B cell (primary cell): ENCODE measurements at regions not wholly inside any gene's neighbourhood (a gene's known extent, or its start where the extent isn't known, plus 50 kb on each side); places are given as distances from the start of the nearest gene placed in this dataset.

Experiments used
- ATAC-seq: fragments of 200-7000 bp; cut with Tn5 transposase; one replicate; pipeline ENCODE4 v1.10.0; 2021; ENCODE audit warnings: low read depth, mild to moderate bottlenecking, moderate number of reproducible peaks, moderate library complexity
- CTCF ChIA-PET: fragments of 350-600 bp; sonication (Branson Sonifier 250); formaldehyde crosslinking; loops from one replicate; lab custom pipeline; 2021; ENCODE audit warnings: antibody characterized with exemption, inconsistent platforms; lab: Charles Lee
- POLR2A ChIA-PET: fragments of 350-600 bp; sonication (Branson Sonifier 250); formaldehyde crosslinking; loops from one replicate; lab custom pipeline; 2021; ENCODE audit warnings: antibody characterized with exemption; lab: Charles Lee
- DNase-seq: peaks from one replicate; pipeline ENCODE4 v3.0.0; 2013
- H2AFZ ChIP-seq: 2 replicates; pipeline ENCODE4 v1.6.1; 2012; ENCODE audit warnings: mild to moderate bottlenecking, low read depth, low read length; ENCODE audit not compliant: insufficient read depth, poor library complexity, severe bottlenecking
- H3K27ac ChIP-seq, 2 donors: 1 replicate in 1 of 2; 2 replicates in 1 of 2; pipeline ENCODE4 v1.5.1; 2012 to 2013; ENCODE audit warnings: low read length in 2 of 2, mild to moderate bottlenecking in 2 of 2, moderate library complexity in 1 of 2
- H3K27me3 ChIP-seq, 4 experiments: fragments of 200-600 bp in 1 of 4; sonication (generic) in 1 of 4; replicated peaks in 1 of 4; 1 replicate in 2 of 4; 2 replicates in 2 of 4; pipeline versions ENCODE4 v1.6.1 to v1.7.0; 2013 to 2016; ENCODE audit warnings: low read length in 3 of 4, mild to moderate bottlenecking in 2 of 4, mixed read lengths in 1 of 4, moderate library complexity in 1 of 4; ENCODE audit not compliant: insufficient read depth in 4 of 4, control insufficient read depth in 3 of 4; ENCODE audit errors: control extremely low read depth in 1 of 4
- H3K36me3 ChIP-seq, 2 experiments: replicated peaks in 1 of 2; 1 replicate in 1 of 2; 2 replicates in 1 of 2; pipeline versions ENCODE4 v1.6.1 to v1.7.1; 2013; ENCODE audit warnings: low read length in 1 of 2; ENCODE audit not compliant: insufficient read depth in 2 of 2, control insufficient read depth in 1 of 2; ENCODE audit errors: control extremely low read depth in 1 of 2, extremely low read depth in 1 of 2
- H3K4me1 ChIP-seq, 2 donors: fragments of 200-600 bp in 1 of 2; sonication (generic) in 1 of 2; 1 replicate in 1 of 2; 2 replicates in 1 of 2; pipeline versions ENCODE4 v1.5.1 to v1.6.1; 2013 to 2017; ENCODE audit warnings: low read length in 2 of 2; ENCODE audit not compliant: control insufficient read depth in 2 of 2, insufficient read depth in 2 of 2
- H3K4me2 ChIP-seq: replicated peaks from 2 replicates; pipeline ENCODE3; 2012; ENCODE audit warnings: mild to moderate bottlenecking, low read depth, low read length; ENCODE audit not compliant: poor library complexity, severe bottlenecking
- H3K4me3 ChIP-seq, 5 experiments: fragments of 200-600 bp in 1 of 5; sonication (generic) in 1 of 5; 1 replicate in 3 of 5; 2 replicates in 2 of 5; pipeline versions ENCODE4 v1.5.1 to v1.7.0; 2011 to 2016; ENCODE audit warnings: low read length in 4 of 5, mild to moderate bottlenecking in 4 of 5, low read depth in 2 of 5, control low read depth in 1 of 5, moderate library complexity in 1 of 5; ENCODE audit not compliant: insufficient read depth in 1 of 5; ENCODE audit errors: control extremely low read depth in 1 of 5, extremely low read depth in 1 of 5
- H3K79me2 ChIP-seq: fragments of 200-600 bp; sonication (generic); one replicate; pipeline ENCODE4 v1.6.0; 2016; ENCODE audit warnings: low read length; ENCODE audit not compliant: control insufficient read depth, insufficient read depth
- H3K9ac ChIP-seq: fragments of 200-600 bp; sonication (generic); 2 replicates; pipeline ENCODE4 v1.6.1; 2017; ENCODE audit warnings: mild to moderate bottlenecking, low read length, moderate library complexity
- H3K9me3 ChIP-seq, 3 donors: one replicate each; pipeline versions ENCODE4 v1.6.1 to v1.7.1; 2013; ENCODE audit warnings: low read length in 2 of 3; ENCODE audit not compliant: control insufficient read depth in 2 of 3, insufficient read depth in 1 of 3; ENCODE audit errors: control extremely low read depth in 1 of 3
- H4K20me1 ChIP-seq: 2 replicates; pipeline ENCODE4 v1.6.0; 2012; ENCODE audit warnings: mild to moderate bottlenecking, low read length; ENCODE audit not compliant: insufficient read depth, control insufficient read depth, poor library complexity, severe bottlenecking
- H3K27ac Mint-ChIP-seq: one replicate; pipeline ENCODE4 v1.8.0; 2021; ENCODE audit warnings: mixed read lengths
- H3K27me3 Mint-ChIP-seq: one replicate; pipeline ENCODE4 v1.8.0; 2021; ENCODE audit warnings: mixed read lengths
- H3K4me1 Mint-ChIP-seq: one replicate; pipeline ENCODE4 v1.8.0; 2021; ENCODE audit warnings: mixed read lengths
- H3K4me3 Mint-ChIP-seq: one replicate; pipeline ENCODE4 v1.8.0; 2021; ENCODE audit warnings: mixed read lengths
- H3K9me3 Mint-ChIP-seq: one replicate; pipeline ENCODE4 v1.8.0; 2022; ENCODE audit warnings: mixed read lengths; ENCODE audit not compliant: insufficient read depth
- CTCF ChIP-seq: fragments of 200-600 bp; IDR thresholded peaks from one replicate; pipeline ENCODE4 v1.8.0; 2022; ENCODE audit warnings: antibody characterized with exemption, mild to moderate bottlenecking
- EZH2 ChIP-seq: IDR thresholded peaks from 2 replicates; pipeline ENCODE4 v1.6.1; 2012; ENCODE audit warnings: borderline replicate concordance, low read depth, mild to moderate bottlenecking, moderate library complexity, low read length; ENCODE audit not compliant: insufficient read depth, poor library complexity, severe bottlenecking
- WGBS: methylation state at CpG from one replicate; pipeline ENCODE4 v1.1.5; 2013; ENCODE audit warnings: missing lambda C conversion rate; ENCODE audit not compliant: insufficient coverage; 5-methylcytosine and 5-hydroxymethylcytosine counted together
- intact Hi-C: fragments of 100-400 bp; cut with micrococcal nuclease; formaldehyde crosslinking; loops from one replicate; pipeline ENCODE4 v1.10.0; 2022

- Histone ChIP-seq H2AFZ (no peak overlapping the region), H3K36me3 (no peaks in the 10 kb centered on the region), H3K9ac (no peak overlapping the region), H3K9me3 (no peaks in the 10 kb centered on the region), H3K4me1 (no peaks in the 10 kb centered on the region), H3K4me3 (no peak overlapping the region), H3K27me3 (no peaks in the 10 kb centered on the region), H3K79me2 (no peaks in the 10 kb centered on the region), H3K27ac (no peak overlapping the region), H3K4me2 (no peak overlapping the region), H4K20me1 (no peaks in the 10 kb centered on the region)
- no peak overlapping the region for H3K4me3 Mint-ChIP-seq
- peaks cover 15% of the 10 kb centered on the region for H3K27me3 Mint-ChIP-seq
- ATAC-seq = no peak
- intact Hi-C loops = loop anchor here (5.0 kb wide), 1 partner anchor 434 kb away; no protein-coding TSS in a partner anchor
- TF ChIP-seq CTCF (peak; percentile 57), EZH2 (no peak)
- no peaks in the 10 kb centered on the region for H3K4me1 Mint-ChIP-seq
- whole genome bisulfite sequencing = 35% methylated on average over 10 of the region's 11 CpGs
- peak; percentile 34 for DNase-seq
- POLR2A ChIA-PET = no interaction called here
- H3K27ac Mint-ChIP-seq = no peak overlapping the region
- no peaks in the 10 kb centered on the region for H3K9me3 Mint-ChIP-seq
- CTCF ChIA-PET = no interaction called here
Observed at GRCh38 chr16:87203060-87203656, 114.0 kb downstream of the C16orf95 start.

- WGBS = 100% methylated on average over 4 of the region's 14 CpGs
- H3K4me3 Mint-ChIP-seq = no peak overlapping the region
- H3K9ac ChIP-seq = no peak overlapping the region
- ChIA-PET POLR2A (no interaction called here), CTCF (interaction anchor here (0.6 kb wide), 1 partner anchor 9 kb away, joined by 3 read pairs; no protein-coding TSS in a partner anchor)
- intact Hi-C loops = no loop called here
- H3K4me3 ChIP-seq = no peak overlapping the region
- no peaks in the 10 kb centered on the region for H3K4me1 ChIP-seq
- no peak for ATAC-seq
- no peaks in the 10 kb centered on the region for H4K20me1 ChIP-seq
- H3K27me3 Mint-ChIP-seq = peaks cover 11% of the 10 kb centered on the region
- H3K9me3 ChIP-seq = peaks cover 0 to 4% (median 0%) of the 10 kb centered on the region in 3 donors
- TF ChIP-seq EZH2 (no peak), CTCF (no peak)
- H3K79me2 ChIP-seq = no peaks in the 10 kb centered on the region
- no peaks in the 10 kb centered on the region for H3K4me1 Mint-ChIP-seq
- no peaks in the 10 kb centered on the region for H3K36me3 ChIP-seq
- no peaks in the 10 kb centered on the region for H3K27me3 ChIP-seq
- no peak overlapping the region for H2AFZ ChIP-seq
- H3K4me2 ChIP-seq = no peak overlapping the region
- no peak for DNase-seq
- H3K27ac ChIP-seq = no peak overlapping the region
- no peak overlapping the region for H3K27ac Mint-ChIP-seq
- H3K9me3 Mint-ChIP-seq = no peaks in the 10 kb centered on the region
Observed at GRCh38 chr16:87206646-87207451, 110.3 kb downstream of the C16orf95 start.
